Esophagus muscularis mucosa (tissue), 3 donors: ENCODE measurements at regions not wholly inside any gene's neighbourhood (a gene's known extent, or its start where the extent isn't known, plus 50 kb on each side); places are given as distances from the start of the nearest gene placed in this dataset.

Source experiments
- POLR2AphosphoS5 ChIP-seq, 2 donors: sonication (generic); formaldehyde crosslinking; IDR thresholded peaks; one replicate each; pipeline ENCODE4 v1.6.1; 2017; ENCODE audit warnings: antibody characterized with exemption in 2 of 2
- TF ChIP-seq, protein P1 (sequence below), 3 experiments: fragments of 200-600 bp in 2 of 3; fragments of 450-650 bp in 1 of 3; sonication (generic) in 2 of 3; IDR thresholded peaks; one replicate each; pipeline ENCODE4 v1.5.1; 2017 to 2019; ENCODE audit warnings: antibody characterized with exemption in 3 of 3, mild to moderate bottlenecking in 2 of 3, moderate library complexity in 1 of 3

DNA sequence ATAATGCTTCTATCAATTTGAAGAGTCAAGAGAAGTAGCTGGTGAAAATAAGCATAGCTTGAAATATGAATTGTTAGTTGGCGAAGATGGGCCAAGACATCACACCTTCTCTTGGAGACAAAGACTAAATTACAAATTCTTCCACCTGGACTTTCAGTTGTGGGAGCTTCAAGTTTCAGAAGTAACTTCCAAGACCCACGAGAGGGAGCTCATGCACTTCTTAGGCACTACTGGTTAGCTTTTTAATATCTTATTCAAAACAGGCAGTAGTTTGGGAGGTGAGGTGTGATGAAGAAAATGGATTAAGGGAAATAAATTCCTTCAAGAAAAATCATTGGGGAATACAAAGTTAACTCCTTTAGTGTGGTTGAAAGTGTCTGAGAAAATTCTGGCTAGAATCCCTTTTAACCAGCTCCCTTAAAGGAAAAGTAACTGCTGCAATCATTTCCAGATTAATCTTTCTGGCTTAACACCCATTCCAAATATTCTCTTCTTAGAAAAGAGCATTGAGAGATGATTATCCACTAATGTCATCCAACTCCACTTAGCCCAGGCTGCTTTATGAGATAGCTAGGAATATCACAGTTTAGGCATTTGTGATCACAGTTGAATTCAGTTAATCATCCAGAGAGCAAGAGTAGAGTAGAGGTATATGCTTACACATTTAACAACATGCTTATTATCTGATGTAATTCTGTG lies 139.5 kb upstream of the DMRTA1 start:
- TF ChIP-seq, protein P1, sequence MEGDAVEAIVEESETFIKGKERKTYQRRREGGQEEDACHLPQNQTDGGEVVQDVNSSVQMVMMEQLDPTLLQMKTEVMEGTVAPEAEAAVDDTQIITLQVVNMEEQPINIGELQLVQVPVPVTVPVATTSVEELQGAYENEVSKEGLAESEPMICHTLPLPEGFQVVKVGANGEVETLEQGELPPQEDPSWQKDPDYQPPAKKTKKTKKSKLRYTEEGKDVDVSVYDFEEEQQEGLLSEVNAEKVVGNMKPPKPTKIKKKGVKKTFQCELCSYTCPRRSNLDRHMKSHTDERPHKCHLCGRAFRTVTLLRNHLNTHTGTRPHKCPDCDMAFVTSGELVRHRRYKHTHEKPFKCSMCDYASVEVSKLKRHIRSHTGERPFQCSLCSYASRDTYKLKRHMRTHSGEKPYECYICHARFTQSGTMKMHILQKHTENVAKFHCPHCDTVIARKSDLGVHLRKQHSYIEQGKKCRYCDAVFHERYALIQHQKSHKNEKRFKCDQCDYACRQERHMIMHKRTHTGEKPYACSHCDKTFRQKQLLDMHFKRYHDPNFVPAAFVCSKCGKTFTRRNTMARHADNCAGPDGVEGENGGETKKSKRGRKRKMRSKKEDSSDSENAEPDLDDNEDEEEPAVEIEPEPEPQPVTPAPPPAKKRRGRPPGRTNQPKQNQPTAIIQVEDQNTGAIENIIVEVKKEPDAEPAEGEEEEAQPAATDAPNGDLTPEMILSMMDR (IDR thresholded peaks at IDR 0.05): peak; percentile 61 to 80 (median 70)
- no peak for TF ChIP-seq POLR2AphosphoS5 (IDR thresholded peaks at IDR 0.05)
